ENCODE measurements at regions not wholly inside any gene's neighbourhood (a gene's known extent, or its start where the extent isn't known, plus 50 kb on each side); places are given as distances from the start of the nearest gene placed in this dataset.

DNA sequence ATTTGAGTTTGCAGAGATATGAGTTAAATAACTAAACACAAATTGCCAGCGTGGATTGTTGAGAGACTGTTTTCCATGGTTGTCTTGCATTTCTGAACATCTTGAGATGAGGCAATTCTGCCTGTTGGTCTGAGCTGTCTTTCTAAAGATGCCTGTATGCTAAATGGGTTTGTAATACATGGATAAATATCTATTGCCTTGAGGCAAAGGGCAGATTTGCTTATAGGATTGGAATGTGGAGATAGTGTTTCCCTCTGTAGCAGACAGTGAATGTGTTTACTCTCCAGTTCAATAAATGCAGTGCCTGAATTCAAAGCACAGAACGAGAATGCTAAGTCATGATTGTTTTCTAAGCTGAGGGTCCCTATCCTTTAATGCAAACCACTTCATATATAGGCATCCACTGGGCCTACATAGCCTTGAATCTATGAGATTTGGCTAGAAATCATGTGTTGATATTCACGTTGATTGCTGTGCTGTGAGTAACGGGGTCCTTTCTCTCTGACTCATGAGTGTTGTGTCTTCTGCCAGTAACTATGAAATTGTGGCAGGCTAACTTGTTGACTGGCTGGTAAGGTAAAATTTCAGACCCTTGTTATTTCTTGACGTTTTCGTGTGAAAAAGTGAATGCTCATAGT lies 2554.8 kb downstream of the PCDH9 start:
- TF ChIP-seq, protein P1, sequence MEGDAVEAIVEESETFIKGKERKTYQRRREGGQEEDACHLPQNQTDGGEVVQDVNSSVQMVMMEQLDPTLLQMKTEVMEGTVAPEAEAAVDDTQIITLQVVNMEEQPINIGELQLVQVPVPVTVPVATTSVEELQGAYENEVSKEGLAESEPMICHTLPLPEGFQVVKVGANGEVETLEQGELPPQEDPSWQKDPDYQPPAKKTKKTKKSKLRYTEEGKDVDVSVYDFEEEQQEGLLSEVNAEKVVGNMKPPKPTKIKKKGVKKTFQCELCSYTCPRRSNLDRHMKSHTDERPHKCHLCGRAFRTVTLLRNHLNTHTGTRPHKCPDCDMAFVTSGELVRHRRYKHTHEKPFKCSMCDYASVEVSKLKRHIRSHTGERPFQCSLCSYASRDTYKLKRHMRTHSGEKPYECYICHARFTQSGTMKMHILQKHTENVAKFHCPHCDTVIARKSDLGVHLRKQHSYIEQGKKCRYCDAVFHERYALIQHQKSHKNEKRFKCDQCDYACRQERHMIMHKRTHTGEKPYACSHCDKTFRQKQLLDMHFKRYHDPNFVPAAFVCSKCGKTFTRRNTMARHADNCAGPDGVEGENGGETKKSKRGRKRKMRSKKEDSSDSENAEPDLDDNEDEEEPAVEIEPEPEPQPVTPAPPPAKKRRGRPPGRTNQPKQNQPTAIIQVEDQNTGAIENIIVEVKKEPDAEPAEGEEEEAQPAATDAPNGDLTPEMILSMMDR (IDR thresholded peaks at IDR 0.05; ENCODE audit: low read depth, low read length) = no peak
- Histone ChIP-seq H3K27me3 (no peaks in the 10 kb centered on the region), H3K36me3 (no peaks in the 10 kb centered on the region), H3K9me3 (ENCODE audit: low read depth) (no peaks in the 10 kb centered on the region), H3K4me1 (ENCODE audit: low read depth) (no peaks in the 10 kb centered on the region), H3K4me3 (no peak overlapping the region), H3K27ac (no peak overlapping the region)
- DNase-seq (ENCODE audit: low read depth in 1 of 2, low spot score in 1 of 2) = peak in 1 of 2 donors; percentile 9

DNA sequence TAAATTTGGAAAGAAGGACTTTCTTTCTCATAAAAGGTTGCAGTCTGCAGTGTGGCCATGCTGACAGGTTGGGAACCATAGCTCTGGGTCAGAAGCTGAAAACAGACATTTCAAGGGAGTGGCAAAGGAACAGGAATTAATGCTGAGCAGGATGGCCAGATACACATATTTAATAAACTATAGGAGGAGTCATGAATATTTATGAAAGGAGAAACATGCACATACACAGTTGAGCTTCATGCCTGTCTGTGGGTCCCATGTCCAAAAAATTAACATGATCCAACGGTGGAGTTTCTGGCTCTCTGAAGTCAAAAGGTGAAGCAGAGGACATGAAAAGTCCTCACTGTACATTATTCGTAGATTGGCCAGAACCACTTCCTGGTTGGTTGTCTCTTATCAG lies 2556.0 kb downstream of the PCDH9 start:
- TF ChIP-seq, protein P1 (IDR thresholded peaks at IDR 0.05; ENCODE audit: low read depth, low read length) = no peak
- H3K9me3 ChIP-seq (ENCODE audit: low read depth) = no peaks in the 10 kb centered on the region
- H3K4me3 ChIP-seq = no peak overlapping the region
- no peaks in the 10 kb centered on the region for H3K36me3 ChIP-seq
- no peak for DNase-seq (ENCODE audit: low read depth in 1 of 2, low spot score in 1 of 2)
- no peak overlapping the region for H3K27ac ChIP-seq
- H3K4me1 ChIP-seq (ENCODE audit: low read depth) = no peaks in the 10 kb centered on the region
- H3K27me3 ChIP-seq = no peaks in the 10 kb centered on the region

DNA sequence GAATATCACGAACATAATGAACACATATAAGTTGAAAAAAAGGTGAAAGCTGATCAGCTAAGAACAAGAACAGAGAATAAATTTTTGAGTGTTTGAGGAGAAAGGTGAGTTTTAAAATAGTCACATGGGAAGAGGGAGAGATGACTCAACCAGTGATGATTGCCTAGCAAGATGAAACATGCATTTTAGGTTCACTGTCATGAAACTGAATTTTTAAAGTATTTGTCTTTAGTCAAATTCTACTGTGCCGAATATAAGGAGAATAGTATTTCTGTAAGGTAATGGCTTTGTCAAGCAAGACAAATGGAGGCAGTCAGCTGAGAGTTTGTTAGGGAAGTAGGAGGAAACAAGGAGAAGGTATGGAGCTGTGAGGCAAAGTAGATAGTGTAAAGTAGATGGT lies 2557.4 kb downstream of the PCDH9 start:
- H3K27me3 ChIP-seq = no peaks in the 10 kb centered on the region
- H3K36me3 ChIP-seq = no peaks in the 10 kb centered on the region
- no peak overlapping the region for H3K27ac ChIP-seq
- no peaks in the 10 kb centered on the region for H3K4me1 ChIP-seq (ENCODE audit: low read depth)
- no peak for DNase-seq (ENCODE audit: low read depth in 1 of 2, low spot score in 1 of 2)
- H3K9me3 ChIP-seq (ENCODE audit: low read depth) = no peaks in the 10 kb centered on the region
- H3K4me3 ChIP-seq = no peak overlapping the region
- TF ChIP-seq, protein P1 (IDR thresholded peaks at IDR 0.05; ENCODE audit: low read depth, low read length) = no peak

- H3K4me1 ChIP-seq (ENCODE audit: low read depth) = no peaks in the 10 kb centered on the region
- H3K4me3 ChIP-seq = no peak overlapping the region
- no peak for DNase-seq (ENCODE audit: low read depth in 1 of 2, low spot score in 1 of 2)
- no peaks in the 10 kb centered on the region for H3K27me3 ChIP-seq
- no peak overlapping the region for H3K27ac ChIP-seq
- no peaks in the 10 kb centered on the region for H3K9me3 ChIP-seq (ENCODE audit: low read depth)
- H3K36me3 ChIP-seq = no peaks in the 10 kb centered on the region
- TF ChIP-seq, protein P1 (IDR thresholded peaks at IDR 0.05; ENCODE audit: low read depth, low read length) = no peak
These were observed 2567.1 kb downstream of the PCDH9 start for GRCh38 chr13:64662887-64663593.

- Histone ChIP-seq H3K4me3 (no peak overlapping the region), H3K9me3 (ENCODE audit: low read depth) (no peaks in the 10 kb centered on the region), H3K27ac (no peak overlapping the region), H3K27me3 (no peaks in the 10 kb centered on the region), H3K4me1 (ENCODE audit: low read depth) (no peaks in the 10 kb centered on the region), H3K36me3 (no peaks in the 10 kb centered on the region)
- TF ChIP-seq, protein P1 (IDR thresholded peaks at IDR 0.05; ENCODE audit: low read depth, low read length) = no peak
- no peak for DNase-seq (ENCODE audit: low read depth in 1 of 2, low spot score in 1 of 2)
These were observed 2581.8 kb downstream of the PCDH9 start for GRCh38 chr13:64648293-64648692.
